ENCODE measurements at regions not wholly inside any gene's neighbourhood (a gene's known extent, or its start where the extent isn't known, plus 50 kb on each side); places are given as distances from the start of the nearest gene placed in this dataset.

DNA sequence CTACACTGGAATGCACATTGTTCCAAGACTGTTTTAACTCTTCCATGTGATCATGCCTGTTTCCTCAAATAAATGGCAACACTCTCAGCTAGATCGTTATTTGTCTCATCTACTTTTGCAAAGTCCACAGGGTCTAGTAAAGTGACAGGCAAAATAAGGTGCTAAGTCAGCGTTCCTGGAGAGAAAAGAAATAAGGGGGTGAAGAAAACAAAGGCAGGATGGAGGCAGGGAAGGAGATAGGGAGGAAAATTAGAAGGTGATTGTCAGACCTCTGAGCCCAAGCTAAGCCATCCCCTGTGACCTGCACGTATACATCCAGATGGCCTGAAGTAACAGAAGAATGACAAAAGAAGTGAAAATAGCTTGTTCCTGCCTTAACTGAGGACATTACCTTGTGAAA is 132.1 kb downstream of the RAB38 start:
- no peak for ATAC-seq
- no peak overlapping the region for H3K27ac ChIP-seq
- H3K9me3 ChIP-seq = no peaks in the 10 kb centered on the region
- no peaks in the 10 kb centered on the region for H3K4me1 ChIP-seq
- H3K27me3 ChIP-seq = no peaks in the 10 kb centered on the region
- no peak for TF ChIP-seq POLR2A (IDR thresholded peaks at IDR 0.05)
- no peak for TF ChIP-seq POLR2AphosphoS5 (IDR thresholded peaks at IDR 0.05)
- TF ChIP-seq, protein P1, sequence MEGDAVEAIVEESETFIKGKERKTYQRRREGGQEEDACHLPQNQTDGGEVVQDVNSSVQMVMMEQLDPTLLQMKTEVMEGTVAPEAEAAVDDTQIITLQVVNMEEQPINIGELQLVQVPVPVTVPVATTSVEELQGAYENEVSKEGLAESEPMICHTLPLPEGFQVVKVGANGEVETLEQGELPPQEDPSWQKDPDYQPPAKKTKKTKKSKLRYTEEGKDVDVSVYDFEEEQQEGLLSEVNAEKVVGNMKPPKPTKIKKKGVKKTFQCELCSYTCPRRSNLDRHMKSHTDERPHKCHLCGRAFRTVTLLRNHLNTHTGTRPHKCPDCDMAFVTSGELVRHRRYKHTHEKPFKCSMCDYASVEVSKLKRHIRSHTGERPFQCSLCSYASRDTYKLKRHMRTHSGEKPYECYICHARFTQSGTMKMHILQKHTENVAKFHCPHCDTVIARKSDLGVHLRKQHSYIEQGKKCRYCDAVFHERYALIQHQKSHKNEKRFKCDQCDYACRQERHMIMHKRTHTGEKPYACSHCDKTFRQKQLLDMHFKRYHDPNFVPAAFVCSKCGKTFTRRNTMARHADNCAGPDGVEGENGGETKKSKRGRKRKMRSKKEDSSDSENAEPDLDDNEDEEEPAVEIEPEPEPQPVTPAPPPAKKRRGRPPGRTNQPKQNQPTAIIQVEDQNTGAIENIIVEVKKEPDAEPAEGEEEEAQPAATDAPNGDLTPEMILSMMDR (IDR thresholded peaks at IDR 0.05) = no peak
- no peak for TF ChIP-seq EP300 (IDR thresholded peaks at IDR 0.05)
- 47 to 49% methylated on average over 2 to 3 of the region's 3 CpGs for WGBS, 2 donors (ENCODE audit: low coverage in 1 of 2)
- no peak overlapping the region for H3K4me3 ChIP-seq
- H3K36me3 ChIP-seq = no peaks in the 10 kb centered on the region

DNA sequence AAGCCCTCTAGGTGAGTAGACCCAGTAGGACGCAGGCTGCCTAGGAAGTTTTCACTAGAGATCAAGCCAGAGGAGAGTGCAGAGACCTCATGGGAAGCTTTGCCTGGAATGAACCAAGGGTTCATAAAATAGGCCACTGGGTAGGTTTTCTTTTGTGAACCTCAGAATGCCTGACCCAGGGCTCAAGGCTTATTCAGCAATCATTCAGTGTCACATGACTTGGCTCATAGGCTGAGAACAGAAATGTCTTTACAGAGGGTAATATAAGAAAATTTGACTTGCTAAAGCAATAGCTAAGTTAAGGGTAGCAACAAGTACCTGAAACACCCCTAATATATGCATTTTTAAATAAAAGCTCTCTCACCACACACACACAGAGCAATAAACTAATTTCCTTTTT is 132.6 kb downstream of the RAB38 start:
- no peak for ATAC-seq
- Histone ChIP-seq H3K4me1 (no peaks in the 10 kb centered on the region), H3K36me3 (no peaks in the 10 kb centered on the region), H3K27ac (no peak overlapping the region), H3K27me3 (no peaks in the 10 kb centered on the region), H3K9me3 (no peaks in the 10 kb centered on the region), H3K4me3 (no peak overlapping the region)
- TF ChIP-seq, protein P1 (IDR thresholded peaks at IDR 0.05) = no peak
- TF ChIP-seq EP300 (IDR thresholded peaks at IDR 0.05) (no peak), POLR2A (IDR thresholded peaks at IDR 0.05) (no peak), POLR2AphosphoS5 (IDR thresholded peaks at IDR 0.05) (no peak)
- WGBS, 2 donors (ENCODE audit: low coverage in 1 of 2) = 50% methylated on average over 1 of the region's 1 CpG; no CpG with 5 or more reads in 1 of the 2 donors

DNA sequence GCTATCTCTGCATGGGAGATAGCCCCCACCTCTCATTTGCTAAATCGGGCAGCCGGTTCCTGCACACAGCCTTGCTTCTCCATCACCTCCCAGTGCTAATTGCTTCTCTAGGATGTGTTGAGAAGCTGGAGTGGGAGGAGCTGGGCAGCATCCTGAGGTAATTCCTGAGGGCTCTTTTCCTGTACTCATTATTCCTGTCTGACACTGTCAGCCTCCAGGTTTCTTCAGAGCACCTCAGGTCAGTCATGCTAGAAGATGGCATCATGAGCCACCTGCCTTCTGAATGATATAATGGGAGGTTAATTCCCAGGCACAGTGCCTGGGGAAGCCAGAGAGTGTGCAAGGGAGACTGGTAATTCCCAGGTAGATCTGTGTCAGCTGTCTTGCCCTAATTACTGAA is 133.0 kb downstream of the RAB38 start:
- Histone ChIP-seq H3K27ac (no peak overlapping the region), H3K9me3 (no peaks in the 10 kb centered on the region), H3K4me1 (no peaks in the 10 kb centered on the region), H3K4me3 (no peak overlapping the region), H3K27me3 (no peaks in the 10 kb centered on the region), H3K36me3 (no peaks in the 10 kb centered on the region)
- WGBS, 2 donors (ENCODE audit: low coverage in 1 of 2) = 80% methylated on average over 2 of the region's 2 CpGs; no CpG with 5 or more reads in 1 of the 2 donors
- TF ChIP-seq POLR2A (IDR thresholded peaks at IDR 0.05) = no peak
- no peak for TF ChIP-seq POLR2AphosphoS5 (IDR thresholded peaks at IDR 0.05)
- TF ChIP-seq, protein P1 (IDR thresholded peaks at IDR 0.05) = no peak
- no peak for TF ChIP-seq EP300 (IDR thresholded peaks at IDR 0.05)
- no peak for ATAC-seq

DNA sequence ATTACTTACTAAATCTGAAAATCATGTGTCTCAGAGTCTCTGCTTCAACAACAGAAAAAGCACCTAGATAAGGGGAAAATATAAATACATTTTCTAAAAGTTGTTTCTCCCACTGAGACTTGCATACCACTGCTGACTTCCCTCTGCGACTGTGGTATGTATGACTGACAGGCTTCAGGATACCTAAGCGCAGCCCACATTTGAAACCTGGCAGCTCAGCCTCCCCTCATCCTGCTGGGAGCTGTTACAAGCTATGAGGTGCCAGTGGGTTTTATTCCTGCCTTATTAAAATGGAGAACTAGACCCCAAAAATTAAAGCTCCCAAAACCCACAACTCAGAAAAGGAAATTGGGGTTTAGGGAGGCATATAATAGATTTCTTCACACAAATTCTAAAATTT is 133.6 kb downstream of the RAB38 start:
- WGBS, 2 donors (ENCODE audit: low coverage in 1 of 2) = 53 to 93% methylated on average over 2 of the region's 2 CpGs

DNA sequence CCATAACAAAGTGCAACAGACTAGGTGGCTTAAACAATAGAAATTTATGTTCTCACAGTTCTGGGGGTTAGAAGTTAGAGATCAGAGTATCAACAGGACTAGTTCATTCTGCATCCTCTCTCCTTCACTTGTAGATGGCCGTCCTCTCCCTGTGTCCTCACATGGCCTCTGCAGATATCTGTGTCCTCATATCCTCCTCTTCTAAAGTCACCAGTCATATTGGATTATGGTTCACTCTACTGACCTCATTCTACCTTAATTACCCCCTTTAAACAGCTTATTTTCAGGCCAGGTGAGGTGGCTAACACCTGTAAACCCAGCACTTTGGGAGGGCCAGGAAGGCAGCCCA is 135.1 kb downstream of the RAB38 start:
- Histone ChIP-seq H3K9me3 (no peaks in the 10 kb centered on the region), H3K27ac (no peak overlapping the region), H3K36me3 (no peaks in the 10 kb centered on the region), H3K4me3 (no peak overlapping the region), H3K4me1 (no peaks in the 10 kb centered on the region), H3K27me3 (no peaks in the 10 kb centered on the region)
- 86 to 89% methylated on average over 1 of the region's 1 CpG for WGBS, 2 donors (ENCODE audit: low coverage in 1 of 2)
- ATAC-seq = no peak
- no peak for TF ChIP-seq POLR2AphosphoS5 (IDR thresholded peaks at IDR 0.05)
- TF ChIP-seq POLR2A (IDR thresholded peaks at IDR 0.05) = no peak
- no peak for TF ChIP-seq EP300 (IDR thresholded peaks at IDR 0.05)
- TF ChIP-seq, protein P1 (IDR thresholded peaks at IDR 0.05) = no peak

More for the DNA sequence above, 133.6 kb downstream of the RAB38 start:
- Histone ChIP-seq H3K36me3 (no peaks in the 10 kb centered on the region), H3K9me3 (no peaks in the 10 kb centered on the region), H3K27me3 (no peaks in the 10 kb centered on the region), H3K4me1 (no peaks in the 10 kb centered on the region), H3K4me3 (no peak overlapping the region), H3K27ac (no peak overlapping the region)
- ATAC-seq = no peak
- no peak for TF ChIP-seq POLR2A (IDR thresholded peaks at IDR 0.05)
- no peak for TF ChIP-seq EP300 (IDR thresholded peaks at IDR 0.05)
- TF ChIP-seq, protein P1 (IDR thresholded peaks at IDR 0.05) = no peak

Data from gastroesophageal sphincter (tissue), 4 donors.